Ovary (tissue), 7 donors: ENCODE measurements at regions not wholly inside any gene's neighbourhood (a gene's known extent, or its start where the extent isn't known, plus 50 kb on each side); places are given as distances from the start of the nearest gene placed in this dataset.

ENCODE experiments used
- DNase-seq, 5 donors: peaks; one replicate each; pipeline ENCODE4 v3.0.0-alpha.2; 2019 to 2020
- H3K27ac ChIP-seq, 2 donors: fragments of 200-600 bp; one replicate each; pipeline versions ENCODE4 v1.5.1 to v1.8.0; 2019 to 2022
- H3K27me3 ChIP-seq: fragments of 200-600 bp; one replicate; pipeline ENCODE4 v1.8.0; 2022
- H3K36me3 ChIP-seq: fragments of 200-600 bp; sonication (generic); one replicate; pipeline ENCODE4 v1.5.1; 2019
- H3K4me1 ChIP-seq: one replicate; pipeline ENCODE4 v1.8.1; 2013; ENCODE audit warnings: mild to moderate bottlenecking, moderate library complexity; ENCODE audit not compliant: insufficient read depth
- H3K4me3 ChIP-seq: fragments of 200-600 bp; sonication (generic); one replicate; pipeline ENCODE4 v1.5.1; 2017
- H3K9me3 ChIP-seq, 2 donors: fragments of 200-600 bp in 1 of 2; sonication (generic) in 1 of 2; one replicate each; pipeline versions ENCODE4 v1.5.1 to v1.8.1; 2013 to 2019; ENCODE audit warnings: mild to moderate bottlenecking in 1 of 2, moderate library complexity in 1 of 2
- CTCF ChIP-seq, 3 donors: fragments of 450-650 bp in 2 of 3; fragments of 200-600 bp in 1 of 3; IDR thresholded peaks; one replicate each; pipeline versions ENCODE4 v1.5.1 to v1.8.0; 2016 to 2022; ENCODE audit warnings: antibody characterized with exemption in 3 of 3, mild to moderate bottlenecking in 1 of 3
- EP300 ChIP-seq: sonication (generic); formaldehyde crosslinking; IDR thresholded peaks from one replicate; pipeline ENCODE4 v1.6.1; 2017; ENCODE audit warnings: antibody characterized with exemption
- POLR2A ChIP-seq: fragments of 450-650 bp; IDR thresholded peaks from one replicate; pipeline ENCODE4 v1.6.1; 2017; ENCODE audit warnings: antibody characterized with exemption, mild to moderate bottlenecking, moderate library complexity
- WGBS, 3 donors: extraction: QIAGEN DNeasy Blood & Tissue Kit in 1 of 3; methylation state at CpG; one replicate each; pipeline versions ENCODE4 v1.1.5 to v1.1.7; 2013 to 2017; 5-methylcytosine and 5-hydroxymethylcytosine counted together
- intact Hi-C, 4 donors: fragments of 100-400 bp; cut with DNase I; formaldehyde crosslinking; loops; one replicate each; pipeline versions ENCODE4 v1.11.0 to v1.15.1; 2022 to 2023
- donor health status: DM: no; HTN: no; CAD: no; lungs with moderate emphysema.
- donor health status: DM: no; HTN: no; CAD: no.
- donor health status: Bipolar disorder and iron deficiency.
- donor health status: DM: no; HTN: no; CAD: no.
- donor health status: DM: yes; HTN: yes; CAD: no.

- WGBS, 3 donors, result 49 to 72% (median 70%) methylated on average over 2 of the region's 2 CpGs
- intact Hi-C loops, result no loop called here
- Histone ChIP-seq H3K27ac (no peak overlapping the region), H3K4me1 (no peaks in the 10 kb centered on the region), H3K4me3 (no peak overlapping the region), H3K27me3 (no peaks in the 10 kb centered on the region), H3K36me3 (no peaks in the 10 kb centered on the region), H3K9me3 (no peaks in the 10 kb centered on the region)
- TF ChIP-seq EP300 (no peak), POLR2A (no peak)
- DNase-seq, result no peak
These were observed 191.7 kb upstream of the TSHZ2 start for GRCh38 chr20:52780462-52780861.

DNA sequence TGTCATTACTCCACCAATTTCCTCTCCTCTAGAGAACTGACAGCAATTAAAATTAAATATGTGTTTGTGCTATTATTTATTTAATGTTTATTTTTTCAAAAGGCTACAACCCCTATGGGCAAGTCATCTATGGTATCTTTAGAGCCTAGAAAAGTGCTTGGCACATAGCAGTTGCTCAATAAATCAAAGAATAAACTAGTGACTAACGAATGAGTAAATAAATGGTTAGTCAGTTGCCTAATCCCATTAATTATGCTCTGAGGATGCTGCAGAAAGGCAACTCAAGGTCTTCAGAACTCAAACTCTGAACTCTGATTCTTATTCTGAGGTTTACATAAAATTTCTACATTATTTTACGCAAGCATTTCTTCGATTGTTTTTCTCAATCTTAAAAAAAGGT lies 193.0 kb upstream of the TSHZ2 start:
- WGBS, 3 donors, result 66 to 71% (median 70%) methylated on average over 3 of the region's 3 CpGs
- H3K27ac ChIP-seq, result no peak overlapping the region
- no peaks in the 10 kb centered on the region for H3K9me3 ChIP-seq
- no peaks in the 10 kb centered on the region for H3K36me3 ChIP-seq
- TF ChIP-seq CTCF (IDR thresholded peaks at IDR 0.05), result no peak
- TF ChIP-seq EP300, result no peak
- no peak for TF ChIP-seq POLR2A
- no peak overlapping the region for H3K4me3 ChIP-seq
- intact Hi-C loops, result no loop called here
- no peaks in the 10 kb centered on the region for H3K27me3 ChIP-seq
- DNase-seq, result no peak
- no peaks in the 10 kb centered on the region for H3K4me1 ChIP-seq

- no peaks in the 10 kb centered on the region for H3K4me1 ChIP-seq
- intact Hi-C loops, result no loop called here
- H3K9me3 ChIP-seq, result no peaks in the 10 kb centered on the region
- DNase-seq, result no peak
- no peaks in the 10 kb centered on the region for H3K27me3 ChIP-seq
- H3K4me3 ChIP-seq, result no peak overlapping the region
- no peaks in the 10 kb centered on the region for H3K36me3 ChIP-seq
- no peak overlapping the region for H3K27ac ChIP-seq
- 89 to 94% (median 90%) methylated on average over 4 of the region's 4 CpGs for WGBS, 3 donors
- TF ChIP-seq CTCF (IDR thresholded peaks at IDR 0.05), result no peak
- TF ChIP-seq POLR2A, result no peak
- no peak for TF ChIP-seq EP300
These were observed 195.0 kb upstream of the TSHZ2 start for GRCh38 chr20:52777171-52777570.

DNA sequence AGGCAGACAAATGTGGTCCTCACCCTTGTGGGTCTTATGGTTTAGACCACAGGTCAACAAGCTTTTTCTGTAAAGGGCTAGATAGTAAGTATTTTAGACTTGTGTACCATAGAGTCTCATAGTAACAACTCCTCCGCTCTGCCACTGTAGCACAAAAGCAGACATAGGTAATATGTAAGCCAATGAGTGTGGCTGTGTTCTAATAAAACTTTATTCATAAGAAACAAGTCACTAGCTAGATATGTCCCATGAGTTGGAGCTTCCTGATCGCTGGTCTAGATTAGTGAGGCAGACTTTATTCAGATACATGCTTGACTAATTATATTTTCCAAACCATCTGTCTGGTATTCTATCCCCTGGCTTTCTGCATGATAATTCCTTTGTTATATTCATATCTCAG lies 196.4 kb upstream of the TSHZ2 start:
- Histone ChIP-seq H3K27me3 (no peaks in the 10 kb centered on the region), H3K36me3 (no peaks in the 10 kb centered on the region), H3K9me3 (no peaks in the 10 kb centered on the region), H3K27ac (no peak overlapping the region), H3K4me1 (no peaks in the 10 kb centered on the region), H3K4me3 (no peak overlapping the region)
- DNase-seq, result no peak
- WGBS, 3 donors, result 90 to 97% (median 96%) methylated on average over 2 of the region's 2 CpGs
- intact Hi-C loops, result no loop called here
- TF ChIP-seq POLR2A (no peak), CTCF (IDR thresholded peaks at IDR 0.05) (no peak), EP300 (no peak)

- TF ChIP-seq CTCF (IDR thresholded peaks at IDR 0.05), result no peak
- TF ChIP-seq POLR2A, result no peak
- TF ChIP-seq EP300, result no peak
- intact Hi-C loops, result no loop called here
- Histone ChIP-seq H3K27ac (no peak overlapping the region), H3K36me3 (no peaks in the 10 kb centered on the region), H3K9me3 (no peaks in the 10 kb centered on the region), H3K4me1 (peaks cover 4% of the 10 kb centered on the region), H3K4me3 (no peak overlapping the region), H3K27me3 (no peaks in the 10 kb centered on the region)
- DNase-seq, result peak in 2 of 5 donors; percentile 16 to 58
- WGBS, 3 donors, result 3 to 5% (median 3%) methylated on average over 6 of the region's 6 CpGs
These were observed 203.5 kb upstream of the TSHZ2 start for GRCh38 chr20:52768694-52769093.
